ENCODE measurements at regions not wholly inside any gene's neighbourhood (a gene's known extent, or its start where the extent isn't known, plus 50 kb on each side); places are given as distances from the start of the nearest gene placed in this dataset.

DNA sequence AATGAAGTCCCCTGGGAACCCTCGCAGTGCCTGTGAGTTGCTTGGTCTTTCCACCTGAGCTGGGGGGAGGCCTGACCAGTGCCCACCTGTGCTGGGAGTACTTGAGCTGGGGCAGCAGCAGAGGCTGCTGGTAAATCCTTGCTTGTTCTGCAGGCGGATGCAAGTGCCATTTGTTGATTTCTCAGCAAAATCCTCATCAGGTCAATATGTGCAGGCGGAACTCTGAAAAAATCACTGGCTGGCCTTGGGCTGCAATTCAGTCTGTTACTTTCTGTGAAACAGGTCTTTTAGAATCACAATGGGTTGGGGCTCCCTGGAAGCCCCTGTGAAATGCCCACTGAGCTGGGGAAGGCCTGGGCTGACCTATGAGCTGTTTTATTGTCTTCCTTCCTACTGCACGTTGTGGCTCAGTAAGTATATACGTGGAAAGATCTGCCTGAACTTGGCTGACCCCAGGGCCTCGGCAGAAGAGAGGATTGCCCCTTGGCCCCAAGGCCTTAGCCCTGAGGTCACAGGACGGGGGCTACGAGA, 182.0 kb upstream of the RGMA start:
- DNase-seq = no peak
- TF ChIP-seq, protein P1, sequence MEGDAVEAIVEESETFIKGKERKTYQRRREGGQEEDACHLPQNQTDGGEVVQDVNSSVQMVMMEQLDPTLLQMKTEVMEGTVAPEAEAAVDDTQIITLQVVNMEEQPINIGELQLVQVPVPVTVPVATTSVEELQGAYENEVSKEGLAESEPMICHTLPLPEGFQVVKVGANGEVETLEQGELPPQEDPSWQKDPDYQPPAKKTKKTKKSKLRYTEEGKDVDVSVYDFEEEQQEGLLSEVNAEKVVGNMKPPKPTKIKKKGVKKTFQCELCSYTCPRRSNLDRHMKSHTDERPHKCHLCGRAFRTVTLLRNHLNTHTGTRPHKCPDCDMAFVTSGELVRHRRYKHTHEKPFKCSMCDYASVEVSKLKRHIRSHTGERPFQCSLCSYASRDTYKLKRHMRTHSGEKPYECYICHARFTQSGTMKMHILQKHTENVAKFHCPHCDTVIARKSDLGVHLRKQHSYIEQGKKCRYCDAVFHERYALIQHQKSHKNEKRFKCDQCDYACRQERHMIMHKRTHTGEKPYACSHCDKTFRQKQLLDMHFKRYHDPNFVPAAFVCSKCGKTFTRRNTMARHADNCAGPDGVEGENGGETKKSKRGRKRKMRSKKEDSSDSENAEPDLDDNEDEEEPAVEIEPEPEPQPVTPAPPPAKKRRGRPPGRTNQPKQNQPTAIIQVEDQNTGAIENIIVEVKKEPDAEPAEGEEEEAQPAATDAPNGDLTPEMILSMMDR (IDR thresholded peaks at IDR 0.05) = no peak

DNA sequence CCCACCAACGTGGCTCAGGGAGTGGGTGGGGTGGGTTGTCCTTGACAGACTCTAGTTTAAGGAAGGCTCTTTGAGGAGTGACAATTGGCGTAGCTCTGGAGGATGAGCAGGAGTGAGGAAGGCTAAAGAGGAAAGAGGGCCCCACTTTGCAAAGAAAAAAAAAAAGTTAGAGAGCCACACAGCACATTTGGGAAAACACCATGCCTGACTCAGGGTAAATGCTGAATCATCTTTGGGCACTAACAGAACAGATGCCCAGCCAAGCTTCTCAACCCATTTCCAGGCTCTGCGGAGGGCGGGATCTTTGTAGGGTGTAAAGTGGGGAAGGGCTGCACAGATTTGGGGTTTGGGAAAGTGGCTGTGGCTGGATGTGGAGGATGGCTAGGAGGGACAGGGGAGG, 179.1 kb upstream of the RGMA start:
- Histone ChIP-seq H3K27ac (no peak overlapping the region), H3K36me3 (no peaks in the 10 kb centered on the region), H3K27me3 (no peaks in the 10 kb centered on the region), H3K9ac (ENCODE audit: low read depth in 2 of 2, low read length in 2 of 2) (no peak overlapping the region), H3K9me3 (no peaks in the 10 kb centered on the region), H3K4me3 (no peak overlapping the region), H3K4me1 (no peaks in the 10 kb centered on the region)
- intact Hi-C loops (cut with DNase I) = no loop called here
- DNase-seq = no peak
- TF ChIP-seq, protein P1 (IDR thresholded peaks at IDR 0.05) = no peak

More for the DNA sequence above, 182.0 kb upstream of the RGMA start:
- Histone ChIP-seq H3K4me1 (no peaks in the 10 kb centered on the region), H3K36me3 (no peaks in the 10 kb centered on the region), H3K9me3 (no peaks in the 10 kb centered on the region), H3K27me3 (no peaks in the 10 kb centered on the region), H3K4me3 (no peak overlapping the region), H3K27ac (no peak overlapping the region), H3K9ac (ENCODE audit: low read depth in 2 of 2, low read length in 2 of 2) (no peak overlapping the region)
- intact Hi-C loops (cut with DNase I) = no loop called here

DNA sequence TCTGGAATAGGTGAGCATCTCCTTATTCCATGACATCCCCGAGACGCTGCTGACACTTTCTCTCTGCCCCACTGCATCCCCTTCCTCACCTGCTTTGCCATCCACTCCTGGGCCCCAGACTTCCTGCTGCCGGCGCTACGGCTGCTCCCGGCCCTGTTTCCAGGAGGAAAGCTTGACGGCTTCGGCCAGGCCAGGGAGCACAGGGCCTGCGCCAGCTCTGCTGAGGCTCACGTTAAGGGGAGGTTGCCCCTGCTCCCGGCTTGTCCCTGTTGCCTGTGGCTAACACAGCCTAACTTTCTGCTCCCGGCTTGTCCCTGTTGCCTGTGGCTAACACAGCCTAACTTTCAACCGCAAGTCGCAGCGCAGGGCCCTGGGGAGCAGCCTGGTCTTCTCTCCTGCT, 177.3 kb upstream of the RGMA start:
- no peak for DNase-seq
- intact Hi-C loops (cut with DNase I) = no loop called here

DNA sequence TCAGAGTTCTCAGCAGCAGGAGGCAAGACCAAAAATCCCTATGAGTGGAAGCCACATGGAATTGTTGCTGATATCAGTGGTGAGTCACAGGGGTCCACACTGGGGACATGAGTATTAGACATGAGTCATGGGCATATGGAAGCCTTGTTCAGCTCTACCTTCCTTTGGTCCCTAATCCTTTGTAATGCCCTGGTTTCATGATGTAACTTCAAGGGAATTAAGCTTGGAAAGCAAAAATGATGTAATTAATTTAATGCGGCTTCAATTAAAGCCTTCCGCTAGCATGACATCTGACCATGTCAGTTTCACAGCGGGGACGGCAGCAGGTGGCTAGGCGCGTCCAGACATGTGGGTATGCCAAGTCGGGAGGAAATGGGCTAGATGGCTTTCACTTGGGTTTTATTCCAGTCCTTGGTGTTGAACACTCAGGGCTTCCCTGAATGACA, 176.1 kb upstream of the RGMA start:
- Histone ChIP-seq H3K9me3 (no peaks in the 10 kb centered on the region), H3K27me3 (no peaks in the 10 kb centered on the region), H3K4me1 (no peaks in the 10 kb centered on the region), H3K36me3 (no peaks in the 10 kb centered on the region), H3K27ac (no peak overlapping the region), H3K9ac (ENCODE audit: low read depth in 2 of 2, low read length in 2 of 2) (no peak overlapping the region), H3K4me3 (no peak overlapping the region)
- TF ChIP-seq, protein P1 (IDR thresholded peaks at IDR 0.05) = no peak
- intact Hi-C loops (cut with DNase I) = no loop called here
- no peak for DNase-seq

More for the DNA sequence above, 177.3 kb upstream of the RGMA start:
- Histone ChIP-seq H3K27me3 (no peaks in the 10 kb centered on the region), H3K4me3 (no peak overlapping the region), H3K9me3 (no peaks in the 10 kb centered on the region), H3K4me1 (no peaks in the 10 kb centered on the region), H3K27ac (no peak overlapping the region), H3K36me3 (no peaks in the 10 kb centered on the region), H3K9ac (ENCODE audit: low read depth in 2 of 2, low read length in 2 of 2) (no peak overlapping the region)
- TF ChIP-seq, protein P1 (IDR thresholded peaks at IDR 0.05) = no peak

DNA sequence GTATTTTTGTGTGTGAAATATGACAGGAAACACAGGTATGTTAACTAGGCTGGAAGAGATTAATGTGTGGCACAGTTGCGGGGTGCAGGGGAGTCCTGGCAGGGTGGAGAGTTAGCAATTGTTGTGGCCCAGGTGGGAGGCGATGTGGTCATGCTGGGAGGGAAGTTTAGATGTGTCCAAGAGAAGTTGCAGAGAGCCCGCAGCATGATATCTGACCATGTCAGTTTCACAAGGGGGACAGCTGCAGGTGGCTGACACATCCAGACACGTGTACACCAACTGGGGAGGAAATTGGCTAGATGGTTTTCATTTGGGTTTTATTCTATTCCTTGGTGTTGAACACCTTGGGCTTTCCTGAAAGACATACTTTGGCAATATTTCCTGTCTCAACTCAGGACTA, 172.8 kb upstream of the RGMA start:
- Histone ChIP-seq H3K4me1 (no peaks in the 10 kb centered on the region), H3K27me3 (no peaks in the 10 kb centered on the region), H3K36me3 (no peaks in the 10 kb centered on the region), H3K4me3 (no peak overlapping the region), H3K27ac (no peak overlapping the region), H3K9ac (ENCODE audit: low read depth in 2 of 2, low read length in 2 of 2) (no peak overlapping the region), H3K9me3 (no peaks in the 10 kb centered on the region)
- no peak for DNase-seq
- intact Hi-C loops (cut with DNase I) = no loop called here
- TF ChIP-seq, protein P1 (IDR thresholded peaks at IDR 0.05) = no peak
